Chondrocyte (in vitro differentiated cells): ENCODE measurements at regions not wholly inside any gene's neighbourhood (a gene's known extent, or its start where the extent isn't known, plus 50 kb on each side); places are given as distances from the start of the nearest gene placed in this dataset.
A peak's percentile ranks its signal among the peaks of the same experiment; 100 is the strongest.
"Not testable (repeated sequence)": the region's sequence is repeated elsewhere in the genome, so short reads cannot be mapped to it uniquely, and the experiment has no call there.

Experiments
- DNase-seq: peaks from one replicate; pipeline ENCODE4 v3.0.0; 2021; ENCODE audit warnings: mixed read lengths, low spot score
- H3K27ac Mint-ChIP-seq: one replicate; pipeline ENCODE4 v1.8.0; 2021; ENCODE audit warnings: mild to moderate bottlenecking, moderate library complexity, mixed read lengths; ENCODE audit not compliant: unreplicated experiment
- H3K27me3 Mint-ChIP-seq: 2 replicates; pipeline ENCODE4 v1.8.0; 2021; ENCODE audit warnings: low read depth, mixed read lengths
- H3K36me3 Mint-ChIP-seq: 2 replicates; pipeline ENCODE4 v1.8.0; 2021; ENCODE audit warnings: low read depth, mixed read lengths
- H3K4me1 Mint-ChIP-seq: 2 replicates; pipeline ENCODE4 v1.8.0; 2021; ENCODE audit warnings: low read depth, mild to moderate bottlenecking, mixed read lengths
- H3K4me3 Mint-ChIP-seq: one replicate; pipeline ENCODE4 v1.8.0; 2021; ENCODE audit warnings: mild to moderate bottlenecking, moderate library complexity, mixed read lengths; ENCODE audit not compliant: unreplicated experiment
- H3K9me3 Mint-ChIP-seq: 2 replicates; pipeline ENCODE4 v1.8.0; 2021; ENCODE audit warnings: low read depth, mixed read lengths
- CTCF ChIP-seq: fragments of 200-600 bp; sonication (generic); IDR thresholded peaks from 2 replicates; pipeline ENCODE4 v1.5.0; 2021; ENCODE audit warnings: antibody characterized with exemption, mild to moderate bottlenecking, moderate library complexity

GRCh38 chr6:81590314-81590691 is 162.2 kb downstream of the TENT5A start:
- H3K36me3 Mint-ChIP-seq: no peaks in the 10 kb centered on the region
- no peaks in the 10 kb centered on the region for H3K9me3 Mint-ChIP-seq
- no peaks in the 10 kb centered on the region for H3K4me1 Mint-ChIP-seq
- no peak overlapping the region for H3K27ac Mint-ChIP-seq
- no peaks in the 10 kb centered on the region for H3K27me3 Mint-ChIP-seq
- TF ChIP-seq CTCF: no peak
- H3K4me3 Mint-ChIP-seq: no peak overlapping the region
- DNase-seq: no peak

- Mint-ChIP-seq H3K9me3 (no peaks in the 10 kb centered on the region), H3K27ac (no peak overlapping the region)
These were observed 162.8 kb downstream of the TENT5A start for GRCh38 chr6:81589465-81590313.

GRCh38 chr6:81585686-81586085 is 166.8 kb downstream of the TENT5A start:
- H3K36me3 Mint-ChIP-seq, H3K27me3 Mint-ChIP-seq, H3K27ac Mint-ChIP-seq, H3K4me3 Mint-ChIP-seq, H3K4me1 Mint-ChIP-seq, H3K9me3 Mint-ChIP-seq, DNase-seq: not testable (repeated sequence)

More at GRCh38 chr6:81589465-81590313, 162.8 kb downstream of the TENT5A start:
- no peaks in the 10 kb centered on the region for H3K36me3 Mint-ChIP-seq
- H3K4me1 Mint-ChIP-seq: no peaks in the 10 kb centered on the region
- no peak overlapping the region for H3K4me3 Mint-ChIP-seq
- H3K27me3 Mint-ChIP-seq: no peaks in the 10 kb centered on the region
- peak; percentile 6 for TF ChIP-seq CTCF
- DNase-seq: no peak

- DNase-seq, H3K4me3 Mint-ChIP-seq, H3K27ac Mint-ChIP-seq, H3K27me3 Mint-ChIP-seq, H3K4me1 Mint-ChIP-seq, H3K36me3 Mint-ChIP-seq: not testable (repeated sequence)
- H3K9me3 Mint-ChIP-seq: peaks cover 11% of the 10 kb centered on the region
These were observed 168.3 kb downstream of the TENT5A start for GRCh38 chr6:81584156-81584555.

GRCh38 chr6:81575442-81575841 is 177.0 kb downstream of the TENT5A start:
- peaks cover 8% of the 10 kb centered on the region for H3K9me3 Mint-ChIP-seq
- no peak for TF ChIP-seq CTCF
- no peak for DNase-seq
- H3K36me3 Mint-ChIP-seq: peaks cover 7% of the 10 kb centered on the region
- no peak overlapping the region for H3K4me3 Mint-ChIP-seq
- H3K27ac Mint-ChIP-seq: no peak overlapping the region
- no peaks in the 10 kb centered on the region for H3K4me1 Mint-ChIP-seq
- no peaks in the 10 kb centered on the region for H3K27me3 Mint-ChIP-seq

GRCh38 chr6:81572020-81572419 is 180.5 kb downstream of the TENT5A start:
- Mint-ChIP-seq H3K9me3 (peaks cover 2% of the 10 kb centered on the region), H3K4me1 (no peaks in the 10 kb centered on the region), H3K27me3 (no peaks in the 10 kb centered on the region), H3K36me3 (peaks cover 1% of the 10 kb centered on the region), H3K4me3 (no peak overlapping the region), H3K27ac (no peak overlapping the region)
- no peak for TF ChIP-seq CTCF
- DNase-seq: no peak
